ENCODE measurements at regions not wholly inside any gene's neighbourhood (a gene's known extent, or its start where the extent isn't known, plus 50 kb on each side); places are given as distances from the start of the nearest gene placed in this dataset.

DNA sequence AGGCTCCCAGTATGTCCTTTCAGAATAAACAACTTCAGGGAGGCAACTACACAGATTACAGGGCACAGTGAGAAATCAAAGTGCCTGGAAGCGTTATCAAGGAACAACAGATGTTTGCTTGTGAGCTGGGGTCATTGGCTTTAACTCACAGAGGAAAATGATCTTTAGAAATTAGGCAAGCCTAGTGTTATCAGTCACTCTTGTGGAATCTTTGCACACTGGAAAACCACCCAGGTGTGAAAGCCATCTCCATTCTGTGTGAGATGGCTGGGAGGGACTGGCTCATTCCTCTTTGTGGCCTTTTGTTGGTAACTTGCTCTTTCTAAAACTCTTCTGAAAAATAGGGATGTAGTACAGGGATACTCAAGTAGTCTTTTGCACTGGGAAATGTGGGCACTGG, 716.0 kb downstream of the XPNPEP1 start:
- H3K4ac ChIP-seq (ENCODE audit: low read depth, low read length) = no peak overlapping the region
- no peaks in the 10 kb centered on the region for H3K27me3 ChIP-seq (ENCODE audit: control insufficient read depth, insufficient read depth, low read length)
- no peak overlapping the region for H3K14ac ChIP-seq (replicated peaks; ENCODE audit: low read depth, low read length)
- POLR2A ChIA-PET (ENCODE audit: unreplicated experiment) = no interaction called here
- in situ Hi-C loops (cut with MboI; ENCODE audit: low sequenced_read_pairs) = no loop called here
- H2BK15ac ChIP-seq (ENCODE audit: low read depth, low read length) = peak overlapping the region; percentile 9; the same call in 1 of the 3 replicates
- no peak overlapping the region for H3K23ac ChIP-seq (ENCODE audit: low read depth, low read length)
- dilution Hi-C loops (cut with HindIII; ENCODE audit: low sequenced_read_pairs, unreplicated experiment) = no loop called here
- H3K9me1 ChIP-seq (ENCODE audit: insufficient read depth, low read length) = no peaks in the 10 kb centered on the region; the same call in 1 of the 2 replicates
- H3K4me2 ChIP-seq (ENCODE audit: low read depth, low read length) = no peak overlapping the region
- intact Hi-C loops (cut with micrococcal nuclease) = loop anchor here (5.0 kb wide), 1 partner anchor 75 kb away; no protein-coding TSS in a partner anchor
- no peak overlapping the region for H3K9ac ChIP-seq (ENCODE audit: low read depth, low read length)
- H2BK120ac ChIP-seq (ENCODE audit: low read depth, low read length) = peak overlapping the region; percentile 13; the same call in 1 of the 2 replicates
- H2AFZ ChIP-seq (replicated peaks; ENCODE audit: low read length, poor library complexity) = no peak overlapping the region
- no peak for TF ChIP-seq ELK1 (IDR thresholded peaks at IDR 0.05; ENCODE audit: borderline replicate concordance, low read depth, low read length)
- WGBS, 2 experiments (ENCODE audit: extremely low coverage in 2 of 2, insufficient read length in 1 of 2) = no CpG with 5 or more reads among the region's 1 CpG
- H3K56ac ChIP-seq (ENCODE audit: extremely low read depth, insufficient read depth, low read length) = no peak overlapping the region
- no peak overlapping the region for H3K27ac ChIP-seq (ENCODE audit: insufficient read depth, low read length)
- H3K36me3 ChIP-seq (ENCODE audit: control insufficient read depth, insufficient read depth, low read length) = no peaks in the 10 kb centered on the region
- H3K4me1 ChIP-seq (ENCODE audit: control insufficient read depth, insufficient read depth, low read length) = peaks cover 2% of the 10 kb centered on the region; the same call in 1 of the 2 replicates
- no peak for DNase-seq
- CTCF ChIA-PET = interaction anchor here (0.7 kb wide), 1 partner anchor 14 kb away, joined by 4 read pairs; no protein-coding TSS in a partner anchor
- H3K18ac ChIP-seq (ENCODE audit: low read depth, low read length) = no peak overlapping the region
- H4K8ac ChIP-seq (ENCODE audit: low read depth in 2 of 2, low read length in 2 of 2) = 0 out of 4 replicates have a peak overlapping the region, but pooled peaks have one; percentile 0 to 31
- BruUV-seq (replicated peaks) = no TSS peak
- H3K79me1 ChIP-seq (ENCODE audit: low read depth in 1 of 2, low read length in 2 of 2) = no peaks in the 10 kb centered on the region
- H3K9me3 ChIP-seq (ENCODE audit: control insufficient read depth, insufficient read depth, low read length) = no peaks in the 10 kb centered on the region
- H2BK20ac ChIP-seq (ENCODE audit: low read depth, low read length) = peak overlapping the region; percentile 14
- H2AK9ac ChIP-seq (replicated peaks; ENCODE audit: low read depth, low read length, poor library complexity) = no peak overlapping the region
- H4K5ac ChIP-seq (ENCODE audit: low read depth, low read length) = no peak overlapping the region; the same call in 1 of the 2 replicates
- no peak for ATAC-seq (ENCODE audit: low read depth)
- no peaks in the 10 kb centered on the region for H4K20me1 ChIP-seq (ENCODE audit: insufficient read depth, low read length)
- H2AK5ac ChIP-seq (ENCODE audit: low read depth, low read length) = no peak overlapping the region
- H3K4me3 ChIP-seq (ENCODE audit: insufficient read depth, low read depth, low read length) = no peak overlapping the region
- no peak overlapping the region for H2BK5ac ChIP-seq (ENCODE audit: low read depth, low read length, poor library complexity, severe bottlenecking)
- H4K91ac ChIP-seq (ENCODE audit: insufficient read depth, low read depth, low read length) = no peak overlapping the region

Measured in IMR-90 (cell line).